BJ (cell line): ENCODE measurements at regions not wholly inside any gene's neighbourhood (a gene's known extent, or its start where the extent isn't known, plus 50 kb on each side); places are given as distances from the start of the nearest gene placed in this dataset.

Experiments used
- CTCF ChIA-PET: fragments of 350-600 bp; formaldehyde crosslinking; extraction: SDS; loops from one replicate; lab custom pipeline; 2021; ENCODE audit warnings: antibody characterized with exemption, inconsistent platforms; lab: Yijun Ruan, JAX
- POLR2A ChIA-PET: fragments of 300-600 bp; sonication (Branson Sonifier 250); formaldehyde crosslinking; extraction: SDS; loops from one replicate; lab custom pipeline; 2021; ENCODE audit warnings: antibody characterized with exemption; lab: Charles Lee
- DNase-seq: peaks from one replicate; pipeline ENCODE4 v3.0.0-alpha.2; 2011; ENCODE audit warnings: low read depth
- H3K27me3 ChIP-seq: 2 replicates; pipeline ENCODE4 v1.6.0; 2011; ENCODE audit warnings: low read length; ENCODE audit not compliant: control insufficient read depth, insufficient read depth
- H3K36me3 ChIP-seq: 2 replicates; pipeline ENCODE4 v1.5.1; 2011; ENCODE audit warnings: low read length; ENCODE audit not compliant: control insufficient read depth, insufficient read depth
- H3K4me3 ChIP-seq: 2 replicates; pipeline ENCODE4 v1.5.1; 2011; ENCODE audit warnings: low read depth, mild to moderate bottlenecking, control low read depth, low read length
- TF ChIP-seq, protein P1 (sequence below): IDR thresholded peaks from 2 replicates; pipeline ENCODE4 v1.5.1; 2011; ENCODE audit warnings: low read depth, mild to moderate bottlenecking, control low read depth, inconsistent platforms, low read length, moderate library complexity; ENCODE audit not compliant: insufficient read depth

- Histone ChIP-seq H3K27me3 (no peaks in the 10 kb centered on the region), H3K4me3 (no peak overlapping the region), H3K36me3 (no peaks in the 10 kb centered on the region)
- DNase-seq, result no peak
- POLR2A ChIA-PET, result no interaction called here
- TF ChIP-seq, protein P1, sequence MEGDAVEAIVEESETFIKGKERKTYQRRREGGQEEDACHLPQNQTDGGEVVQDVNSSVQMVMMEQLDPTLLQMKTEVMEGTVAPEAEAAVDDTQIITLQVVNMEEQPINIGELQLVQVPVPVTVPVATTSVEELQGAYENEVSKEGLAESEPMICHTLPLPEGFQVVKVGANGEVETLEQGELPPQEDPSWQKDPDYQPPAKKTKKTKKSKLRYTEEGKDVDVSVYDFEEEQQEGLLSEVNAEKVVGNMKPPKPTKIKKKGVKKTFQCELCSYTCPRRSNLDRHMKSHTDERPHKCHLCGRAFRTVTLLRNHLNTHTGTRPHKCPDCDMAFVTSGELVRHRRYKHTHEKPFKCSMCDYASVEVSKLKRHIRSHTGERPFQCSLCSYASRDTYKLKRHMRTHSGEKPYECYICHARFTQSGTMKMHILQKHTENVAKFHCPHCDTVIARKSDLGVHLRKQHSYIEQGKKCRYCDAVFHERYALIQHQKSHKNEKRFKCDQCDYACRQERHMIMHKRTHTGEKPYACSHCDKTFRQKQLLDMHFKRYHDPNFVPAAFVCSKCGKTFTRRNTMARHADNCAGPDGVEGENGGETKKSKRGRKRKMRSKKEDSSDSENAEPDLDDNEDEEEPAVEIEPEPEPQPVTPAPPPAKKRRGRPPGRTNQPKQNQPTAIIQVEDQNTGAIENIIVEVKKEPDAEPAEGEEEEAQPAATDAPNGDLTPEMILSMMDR, result no peak
- CTCF ChIA-PET, result no interaction called here
These were observed 267.4 kb upstream of the NRXN1 start for GRCh38 chr2:51299370-51299769.

DNA sequence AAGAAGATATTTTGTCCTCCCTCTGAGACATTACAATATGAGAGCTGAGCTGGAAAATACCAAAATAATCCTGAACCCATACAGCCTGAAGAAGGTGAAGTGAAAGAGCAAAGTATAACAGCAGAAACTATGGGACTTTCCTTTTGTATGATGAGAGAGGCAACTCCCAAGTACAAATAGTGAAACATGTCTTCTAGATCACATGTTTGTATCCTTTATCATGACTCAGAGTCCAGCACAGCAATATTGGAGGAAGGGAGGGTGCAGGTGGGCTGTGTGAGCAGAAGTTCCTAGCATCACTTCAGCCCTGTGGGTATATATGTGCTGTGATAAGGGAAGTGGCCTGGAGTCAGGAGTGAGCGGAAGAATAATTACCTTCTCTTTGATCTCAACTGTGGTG, 265.6 kb upstream of the NRXN1 start:
- H3K27me3 ChIP-seq, result no peaks in the 10 kb centered on the region
- no peak for DNase-seq
- no peak overlapping the region for H3K4me3 ChIP-seq
- ChIA-PET CTCF (no interaction called here), POLR2A (no interaction called here)
- TF ChIP-seq, protein P1, result no peak
- no peaks in the 10 kb centered on the region for H3K36me3 ChIP-seq

DNA sequence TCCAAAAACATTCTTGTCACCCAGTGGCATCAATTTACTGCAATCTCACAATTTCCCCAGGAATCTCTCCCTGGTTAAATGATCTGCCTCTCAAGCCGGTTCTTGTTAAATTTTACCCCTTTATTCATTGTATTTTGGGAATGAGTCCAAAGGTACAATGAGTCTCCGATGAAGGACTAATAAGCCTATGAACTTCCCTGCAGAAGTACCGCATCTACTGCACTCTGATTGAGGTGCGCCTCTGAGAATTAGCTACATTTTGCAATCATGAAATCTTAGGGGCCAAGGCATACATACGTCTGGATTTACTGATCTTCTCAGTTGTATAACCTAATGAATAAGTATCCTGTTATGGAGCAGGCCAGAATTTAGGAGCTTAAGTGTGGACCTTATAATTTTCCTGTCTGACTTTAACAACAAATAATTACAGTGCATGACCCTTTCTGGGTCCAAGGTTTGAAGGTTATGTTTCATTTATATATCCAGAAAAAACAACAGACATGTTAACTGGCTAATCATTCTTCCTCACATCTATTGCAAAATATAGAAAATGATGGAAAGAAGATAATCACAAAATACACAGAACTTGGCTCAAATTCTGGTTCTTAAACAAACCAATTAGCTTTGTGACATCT, 261.8 kb upstream of the NRXN1 start:
- no peak overlapping the region for H3K4me3 ChIP-seq
- no peaks in the 10 kb centered on the region for H3K27me3 ChIP-seq
- no peaks in the 10 kb centered on the region for H3K36me3 ChIP-seq
- no peak for DNase-seq
- TF ChIP-seq, protein P1, result no peak
- ChIA-PET CTCF (no interaction called here), POLR2A (no interaction called here)

- DNase-seq, result no peak
- H3K4me3 ChIP-seq, result no peak overlapping the region
- no peaks in the 10 kb centered on the region for H3K27me3 ChIP-seq
- ChIA-PET POLR2A (no interaction called here), CTCF (no interaction called here)
- TF ChIP-seq, protein P1, result no peak
- H3K36me3 ChIP-seq, result no peaks in the 10 kb centered on the region
These were observed 260.0 kb upstream of the NRXN1 start for GRCh38 chr2:51291762-51292551.

- DNase-seq, result no peak
- TF ChIP-seq, protein P1, result no peak
- Histone ChIP-seq H3K36me3 (no peaks in the 10 kb centered on the region), H3K27me3 (no peaks in the 10 kb centered on the region), H3K4me3 (no peak overlapping the region)
- ChIA-PET POLR2A (no interaction called here), CTCF (no interaction called here)
These were observed 258.8 kb upstream of the NRXN1 start for GRCh38 chr2:51290725-51291124.
